B cell (primary cell): ENCODE measurements at regions not wholly inside any gene's neighbourhood (a gene's known extent, or its start where the extent isn't known, plus 50 kb on each side); places are given as distances from the start of the nearest gene placed in this dataset.

Source experiments
- CTCF ChIP-seq: fragments of 200-600 bp; IDR thresholded peaks from one replicate; pipeline ENCODE4 v1.8.0; 2022; ENCODE audit warnings: antibody characterized with exemption, mild to moderate bottlenecking
- EZH2 ChIP-seq: IDR thresholded peaks from 2 replicates; pipeline ENCODE4 v1.6.1; 2012; ENCODE audit warnings: borderline replicate concordance, low read depth, mild to moderate bottlenecking, moderate library complexity, low read length; ENCODE audit not compliant: insufficient read depth, poor library complexity, severe bottlenecking

GRCh38 chr13:61013796-61014195 lies 401.9 kb downstream of the PCDH20 start:
- no peak for TF ChIP-seq CTCF
- no peak for TF ChIP-seq EZH2
